ENCODE measurements at regions not wholly inside any gene's neighbourhood (a gene's known extent, or its start where the extent isn't known, plus 50 kb on each side); places are given as distances from the start of the nearest gene placed in this dataset.

DNA sequence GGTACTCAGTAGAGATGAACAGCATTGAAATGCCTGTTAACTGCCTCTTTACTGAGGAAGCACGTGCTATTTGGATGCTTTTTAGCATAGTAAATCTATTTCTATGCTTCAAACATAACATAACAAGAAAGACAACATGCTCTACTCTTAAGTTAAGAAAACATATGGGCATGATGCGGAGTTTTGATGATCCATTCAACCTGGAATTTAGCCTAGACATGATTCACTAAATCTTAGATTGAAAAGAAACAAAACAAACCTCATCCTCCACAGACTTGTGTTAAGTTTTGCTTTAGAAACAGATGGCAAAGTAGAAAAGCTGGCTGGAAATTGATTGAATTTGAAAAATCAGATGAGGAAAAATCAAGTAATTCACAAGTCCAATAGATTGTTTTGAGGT is 593.8 kb downstream of the OLFM4 start:
- ChIA-PET POLR2A (ENCODE audit: partially characterized antibody) (no interaction called here), CTCF (ENCODE audit: partially characterized antibody) (no interaction called here)
- Histone ChIP-seq H3K9me3 (ENCODE audit: insufficient read depth in 2 of 2, low read depth in 1 of 2, low read length in 1 of 2) (no peaks in the 10 kb centered on the region), H3K27me3 (replicated peaks in 1 of 4; ENCODE audit: control insufficient read depth in 3 of 4, extremely low read depth in 1 of 4, insufficient read depth in 3 of 4, low read length in 3 of 4) (no peaks in the 10 kb centered on the region), H2BK120ac (replicated peaks; ENCODE audit: low read depth, low read length) (no peak overlapping the region), H4K8ac (ENCODE audit: extremely low read depth, insufficient read depth, low read length) (no peak overlapping the region), H4K91ac (replicated peaks; ENCODE audit: insufficient read length, low read length) (no peak overlapping the region), H3K4me1 (replicated peaks in 1 of 4; ENCODE audit: control insufficient read depth in 3 of 4, insufficient read depth in 4 of 4, low read length in 3 of 4) (no peaks in the 10 kb centered on the region), H3K27ac (ENCODE audit: low read depth, low read length) (no peak overlapping the region), H2AFZ (ENCODE audit: low read length) (no peak overlapping the region), H2BK15ac (ENCODE audit: low read length) (no peak overlapping the region), H4K20me1 (replicated peaks in 1 of 2; ENCODE audit: control insufficient read depth in 1 of 2, insufficient read depth in 2 of 2, low read length in 2 of 2) (no peaks in the 10 kb centered on the region), H2BK5ac (ENCODE audit: low read depth, low read length) (no peak overlapping the region), H3K4ac (replicated peaks; ENCODE audit: insufficient read length, low read depth, low read length) (no peak overlapping the region), H4K5ac (ENCODE audit: insufficient read length, low read depth, low read length) (no peak overlapping the region), H3K79me2 (ENCODE audit: control insufficient read depth in 1 of 2, insufficient read depth in 2 of 2, low read length in 2 of 2) (no peaks in the 10 kb centered on the region), H3K4me2 (ENCODE audit: insufficient read depth in 1 of 2, low read depth in 2 of 2, low read length in 2 of 2) (no peak overlapping the region), H2AK5ac (ENCODE audit: low read depth, low read length) (no peak overlapping the region), H3K18ac (ENCODE audit: extremely low read depth, low read length) (no peak overlapping the region), H3K36me3 (ENCODE audit: control insufficient read depth in 2 of 4, insufficient read depth in 4 of 4, low read length in 3 of 4) (no peaks in the 10 kb centered on the region), H3K14ac (ENCODE audit: insufficient read length) (no peak overlapping the region), H3K56ac (replicated peaks; ENCODE audit: insufficient read length, low read depth, low read length) (no peak overlapping the region), H3K23ac (ENCODE audit: insufficient read length) (no peak overlapping the region), H3K4me3 (ENCODE audit: extremely low read depth in 1 of 4, insufficient read depth in 2 of 4, low read depth in 3 of 4, low read length in 4 of 4) (no peak overlapping the region), H2BK12ac (ENCODE audit: low read depth, low read length) (no peak overlapping the region), H3K9ac (replicated peaks in 1 of 4; ENCODE audit: extremely low read depth in 1 of 4, low read depth in 3 of 4, low read length in 3 of 4) (no peak overlapping the region), H2BK20ac (ENCODE audit: low read length) (no peak overlapping the region), H3K79me1 (ENCODE audit: low read depth, low read length) (no peaks in the 10 kb centered on the region), H3K23me2 (ENCODE audit: low read depth, low read length) (peaks cover 2% of the 10 kb centered on the region; the same call in 1 of the 2 replicates)
- FAIRE-seq (no peak), DNase-seq (ENCODE audit: low read depth in 1 of 2, low spot score in 2 of 2) (no peak)
- 69% methylated on average over 2 of the region's 2 CpGs; no CpG with 5 or more reads in 1 of the 2 experiments for WGBS, 2 experiments (ENCODE audit: extremely low coverage in 1 of 2, insufficient coverage in 1 of 2, insufficient read length in 1 of 2, insufficient replicate concordance in 2 of 2, low coverage in 1 of 2, low lambda C conversion rate in 2 of 2, missing lambda C conversion rate in 1 of 2)
- TF ChIP-seq USF2 (IDR thresholded peaks at IDR 0.05; ENCODE audit: low read length) (no peak), BACH1 (IDR thresholded peaks at IDR 0.05; ENCODE audit: low read length) (no peak), CHD1 (IDR thresholded peaks at IDR 0.05; ENCODE audit: low read depth, low read length) (no peak), SP4 (IDR thresholded peaks at IDR 0.05; ENCODE audit: low read length) (no peak)
